ENCODE measurements at regions not wholly inside any gene's neighbourhood (a gene's known extent, or its start where the extent isn't known, plus 50 kb on each side); places are given as distances from the start of the nearest gene placed in this dataset.

- DNase-seq: no peak
These were observed 53.3 kb upstream of the STT3B start for GRCh38 chr3:31479431-31479830.

DNA sequence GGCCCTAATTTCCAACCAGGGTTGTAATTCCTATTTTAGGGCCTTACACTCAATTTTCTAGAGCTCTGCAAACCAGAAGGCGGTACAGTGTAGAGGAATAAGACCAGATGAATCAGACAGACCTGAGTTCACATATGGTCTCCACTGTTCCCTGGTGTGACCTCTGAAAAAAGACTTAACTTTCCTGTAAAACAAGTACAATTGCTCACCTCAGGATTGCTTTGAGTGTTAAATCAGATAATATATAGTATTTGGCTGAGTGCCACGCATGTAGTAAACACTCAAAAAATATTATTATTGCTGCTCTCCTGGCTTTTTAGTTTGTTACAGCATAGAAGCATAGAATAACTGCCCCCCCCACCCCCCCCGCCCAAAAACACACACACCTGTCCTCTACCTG lies 51.0 kb upstream of the STT3B start:
- no peak for DNase-seq

- no peak for DNase-seq
These were observed 50.1 kb upstream of the STT3B start for GRCh38 chr3:31482493-31483200.
